ENCODE measurements at regions not wholly inside any gene's neighbourhood (a gene's known extent, or its start where the extent isn't known, plus 50 kb on each side); places are given as distances from the start of the nearest gene placed in this dataset.
A peak's percentile ranks its signal among the peaks of the same experiment; 100 is the strongest.
"Not testable (repeated sequence)": the region's sequence is repeated elsewhere in the genome, so short reads cannot be mapped to it uniquely, and the experiment has no call there.

GRCh38 chr16:29226782-29227181 is 179.7 kb downstream of the NPIPB11 start:
- Mint-ChIP-seq H3K9me3 (no peaks in the 10 kb centered on the region), H3K27me3 (ENCODE audit: low read depth) (no peaks in the 10 kb centered on the region), H3K4me1 (peaks cover 16% of the 10 kb centered on the region), H3K27ac (ENCODE audit: unreplicated experiment) (no peak overlapping the region), H3K4me3 (no peak overlapping the region), H3K36me3 (ENCODE audit: low read depth) (no peaks in the 10 kb centered on the region)
- no peak for DNase-seq (ENCODE audit: low read depth, low spot score)
- TF ChIP-seq, protein P1, sequence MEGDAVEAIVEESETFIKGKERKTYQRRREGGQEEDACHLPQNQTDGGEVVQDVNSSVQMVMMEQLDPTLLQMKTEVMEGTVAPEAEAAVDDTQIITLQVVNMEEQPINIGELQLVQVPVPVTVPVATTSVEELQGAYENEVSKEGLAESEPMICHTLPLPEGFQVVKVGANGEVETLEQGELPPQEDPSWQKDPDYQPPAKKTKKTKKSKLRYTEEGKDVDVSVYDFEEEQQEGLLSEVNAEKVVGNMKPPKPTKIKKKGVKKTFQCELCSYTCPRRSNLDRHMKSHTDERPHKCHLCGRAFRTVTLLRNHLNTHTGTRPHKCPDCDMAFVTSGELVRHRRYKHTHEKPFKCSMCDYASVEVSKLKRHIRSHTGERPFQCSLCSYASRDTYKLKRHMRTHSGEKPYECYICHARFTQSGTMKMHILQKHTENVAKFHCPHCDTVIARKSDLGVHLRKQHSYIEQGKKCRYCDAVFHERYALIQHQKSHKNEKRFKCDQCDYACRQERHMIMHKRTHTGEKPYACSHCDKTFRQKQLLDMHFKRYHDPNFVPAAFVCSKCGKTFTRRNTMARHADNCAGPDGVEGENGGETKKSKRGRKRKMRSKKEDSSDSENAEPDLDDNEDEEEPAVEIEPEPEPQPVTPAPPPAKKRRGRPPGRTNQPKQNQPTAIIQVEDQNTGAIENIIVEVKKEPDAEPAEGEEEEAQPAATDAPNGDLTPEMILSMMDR (conservative IDR thresholded peaks at IDR 0.05), result no peak

- H3K27ac Mint-ChIP-seq (ENCODE audit: unreplicated experiment), result not testable (repeated sequence)
Measured at GRCh38 chr16:29224675-29225074, 181.8 kb downstream of the NPIPB11 start.

DNA sequence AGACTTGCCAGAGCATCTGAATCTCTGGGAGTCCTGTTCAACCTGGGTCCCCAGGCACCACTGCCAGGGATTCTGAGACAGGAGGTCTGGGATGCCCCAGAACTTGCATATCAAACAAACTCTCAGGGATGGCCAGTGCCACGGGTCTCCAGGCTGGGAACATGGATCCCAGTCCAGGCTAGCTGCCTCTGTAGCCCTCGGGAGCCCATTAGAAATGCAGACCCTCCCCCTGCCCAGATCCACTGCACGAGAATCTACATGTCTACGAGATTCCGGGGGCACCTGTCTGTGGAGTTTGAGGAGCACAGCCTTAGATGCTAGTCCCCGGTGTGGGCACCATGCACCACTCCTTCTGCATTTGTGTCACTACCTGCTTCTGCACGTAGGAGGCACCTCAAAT is 183.9 kb downstream of the NPIPB11 start:
- not testable (repeated sequence) for DNase-seq (ENCODE audit: low read depth, low spot score); H3K4me3 Mint-ChIP-seq; H3K27ac Mint-ChIP-seq (ENCODE audit: unreplicated experiment); H3K36me3 Mint-ChIP-seq (ENCODE audit: low read depth); H3K9me3 Mint-ChIP-seq; H3K27me3 Mint-ChIP-seq (ENCODE audit: low read depth)
- H3K4me1 Mint-ChIP-seq, result peaks cover 15% of the 10 kb centered on the region

More at GRCh38 chr16:29224675-29225074, 181.8 kb downstream of the NPIPB11 start:
- not testable (repeated sequence) for H3K4me3 Mint-ChIP-seq; DNase-seq (ENCODE audit: low read depth, low spot score); H3K27me3 Mint-ChIP-seq (ENCODE audit: low read depth); H3K36me3 Mint-ChIP-seq (ENCODE audit: low read depth); H3K9me3 Mint-ChIP-seq
- peaks cover 14% of the 10 kb centered on the region for H3K4me1 Mint-ChIP-seq

DNA sequence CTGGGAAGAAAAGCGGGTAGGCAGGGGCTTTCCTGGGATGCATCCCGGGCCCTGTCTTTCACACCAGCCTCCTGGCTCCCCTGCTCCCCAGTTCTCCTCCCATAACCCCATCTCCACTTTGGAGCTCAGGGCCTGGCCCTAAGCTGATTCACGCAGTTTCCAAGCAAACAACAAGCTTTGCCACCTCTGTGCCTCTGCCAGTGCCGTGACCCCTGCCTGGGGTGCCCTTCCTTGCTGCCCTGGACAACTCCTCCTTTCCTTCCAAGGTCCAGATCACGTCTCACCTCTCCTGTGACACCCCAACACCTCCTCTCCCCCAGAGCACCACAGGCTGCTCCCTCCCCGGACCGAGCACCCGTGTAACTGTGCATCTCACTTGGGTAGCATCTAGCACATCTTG is 184.5 kb downstream of the NPIPB11 start:
- H3K4me3 Mint-ChIP-seq; H3K27me3 Mint-ChIP-seq (ENCODE audit: low read depth); DNase-seq (ENCODE audit: low read depth, low spot score); H3K36me3 Mint-ChIP-seq (ENCODE audit: low read depth); H3K9me3 Mint-ChIP-seq: not testable (repeated sequence)
- Mint-ChIP-seq H3K4me1 (peaks cover 15% of the 10 kb centered on the region), H3K27ac (ENCODE audit: unreplicated experiment) (peak overlapping the region; percentile 94)

GRCh38 chr16:29221281-29221955 is 185.1 kb downstream of the NPIPB11 start:
- not testable (repeated sequence) for H3K9me3 Mint-ChIP-seq; H3K36me3 Mint-ChIP-seq (ENCODE audit: low read depth); H3K27me3 Mint-ChIP-seq (ENCODE audit: low read depth); DNase-seq (ENCODE audit: low read depth, low spot score); H3K4me3 Mint-ChIP-seq; H3K27ac Mint-ChIP-seq (ENCODE audit: unreplicated experiment)
- H3K4me1 Mint-ChIP-seq, result peaks cover 15% of the 10 kb centered on the region

- not testable (repeated sequence) for H3K27me3 Mint-ChIP-seq (ENCODE audit: low read depth); H3K36me3 Mint-ChIP-seq (ENCODE audit: low read depth); H3K4me3 Mint-ChIP-seq; DNase-seq (ENCODE audit: low read depth, low spot score); H3K9me3 Mint-ChIP-seq
- H3K4me1 Mint-ChIP-seq, result peaks cover 15% of the 10 kb centered on the region
- peak overlapping the region; percentile 86 for H3K27ac Mint-ChIP-seq (ENCODE audit: unreplicated experiment)
Measured at GRCh38 chr16:29220647-29221191, 185.8 kb downstream of the NPIPB11 start.

DNA sequence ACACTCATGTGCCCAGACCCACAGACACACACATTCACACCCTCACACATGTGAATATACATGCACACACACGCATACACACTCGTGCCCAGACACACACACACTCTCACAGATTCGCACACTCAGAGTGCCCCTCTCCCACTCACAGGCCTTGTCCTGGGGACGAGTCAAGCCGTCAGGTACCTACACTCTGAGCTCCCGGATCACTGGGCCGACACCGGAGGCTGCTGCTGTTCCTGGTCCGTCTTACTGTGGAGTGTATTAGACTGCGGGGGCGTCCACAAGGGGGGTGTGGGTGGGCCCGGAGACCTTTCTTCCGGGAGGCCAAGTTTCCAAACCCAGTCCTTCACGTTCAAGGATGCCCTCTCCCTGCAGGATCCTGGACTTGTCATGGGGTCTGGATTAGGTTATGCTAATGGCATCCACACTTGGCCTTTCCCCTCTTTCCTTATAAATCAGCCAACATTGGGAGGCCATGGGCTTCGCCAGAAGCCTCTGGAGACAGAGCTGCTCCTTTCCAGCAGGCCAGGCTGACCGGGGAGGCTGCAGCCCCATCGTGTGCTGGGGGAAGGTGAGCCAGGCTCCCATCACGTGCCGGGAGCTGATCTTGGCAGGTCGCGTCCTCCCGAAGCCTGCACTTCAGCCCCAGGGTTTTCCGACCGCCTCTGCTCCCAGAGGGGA is 186.4 kb downstream of the NPIPB11 start:
- DNase-seq (ENCODE audit: low read depth, low spot score); H3K9me3 Mint-ChIP-seq; H3K27me3 Mint-ChIP-seq (ENCODE audit: low read depth); H3K27ac Mint-ChIP-seq (ENCODE audit: unreplicated experiment); H3K36me3 Mint-ChIP-seq (ENCODE audit: low read depth); H3K4me3 Mint-ChIP-seq: not testable (repeated sequence)
- peaks cover 15% of the 10 kb centered on the region for H3K4me1 Mint-ChIP-seq

DNA sequence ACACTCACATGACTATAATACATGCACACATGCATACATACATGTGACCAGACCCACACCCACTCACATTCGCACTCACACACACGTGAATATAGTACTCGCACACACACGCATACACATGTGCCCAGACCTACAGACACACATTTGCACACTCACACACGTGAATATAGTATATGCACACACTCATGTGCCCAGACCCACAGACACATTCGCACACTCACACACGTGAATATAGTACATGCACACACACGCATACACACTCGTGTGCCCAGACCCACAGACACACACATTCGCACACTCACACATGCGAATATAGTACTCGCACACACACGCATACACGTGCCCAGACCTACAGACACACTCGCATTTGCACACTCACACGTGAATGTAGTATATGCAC is 186.9 kb downstream of the NPIPB11 start:
- peaks cover 15% of the 10 kb centered on the region for H3K4me1 Mint-ChIP-seq
- not testable (repeated sequence) for H3K4me3 Mint-ChIP-seq; H3K36me3 Mint-ChIP-seq (ENCODE audit: low read depth); H3K9me3 Mint-ChIP-seq; H3K27ac Mint-ChIP-seq (ENCODE audit: unreplicated experiment); H3K27me3 Mint-ChIP-seq (ENCODE audit: low read depth); DNase-seq (ENCODE audit: low read depth, low spot score)

- not testable (repeated sequence) for H3K27me3 Mint-ChIP-seq (ENCODE audit: low read depth); DNase-seq (ENCODE audit: low read depth, low spot score); H3K36me3 Mint-ChIP-seq (ENCODE audit: low read depth); H3K4me3 Mint-ChIP-seq; H3K27ac Mint-ChIP-seq (ENCODE audit: unreplicated experiment); H3K9me3 Mint-ChIP-seq
- H3K4me1 Mint-ChIP-seq, result peaks cover 15% of the 10 kb centered on the region
Measured at GRCh38 chr16:29218649-29219048, 187.9 kb downstream of the NPIPB11 start.

DNA sequence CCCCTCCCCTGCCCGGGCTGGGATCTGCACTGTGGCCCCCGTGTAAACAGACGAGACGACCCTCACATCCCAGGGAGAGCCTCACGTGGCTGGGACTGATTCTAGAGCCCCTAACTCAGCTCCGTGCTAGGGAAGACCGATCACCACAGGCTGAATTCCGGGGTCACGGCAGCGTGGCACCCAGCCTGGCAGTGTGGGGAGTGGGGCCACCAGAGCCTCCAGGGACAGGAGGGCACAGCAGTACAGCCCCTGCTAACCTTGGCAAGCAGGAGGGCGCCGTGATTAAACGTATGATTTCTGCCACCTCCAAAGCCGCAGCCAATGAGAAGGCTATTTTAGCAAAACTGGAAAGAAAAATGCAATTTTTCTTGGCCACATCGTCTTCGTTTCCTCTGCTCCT is 188.3 kb downstream of the NPIPB11 start:
- peaks cover 15% of the 10 kb centered on the region for H3K4me1 Mint-ChIP-seq
- not testable (repeated sequence) for H3K27me3 Mint-ChIP-seq (ENCODE audit: low read depth); DNase-seq (ENCODE audit: low read depth, low spot score); H3K27ac Mint-ChIP-seq (ENCODE audit: unreplicated experiment); H3K36me3 Mint-ChIP-seq (ENCODE audit: low read depth); H3K9me3 Mint-ChIP-seq; H3K4me3 Mint-ChIP-seq

GRCh38 chr16:29217752-29218126 is 188.8 kb downstream of the NPIPB11 start:
- not testable (repeated sequence) for H3K36me3 Mint-ChIP-seq (ENCODE audit: low read depth); DNase-seq (ENCODE audit: low read depth, low spot score); H3K27ac Mint-ChIP-seq (ENCODE audit: unreplicated experiment); H3K27me3 Mint-ChIP-seq (ENCODE audit: low read depth); H3K4me3 Mint-ChIP-seq; H3K9me3 Mint-ChIP-seq
- H3K4me1 Mint-ChIP-seq, result peaks cover 15% of the 10 kb centered on the region

- not testable (repeated sequence) for DNase-seq (ENCODE audit: low read depth, low spot score); H3K27me3 Mint-ChIP-seq (ENCODE audit: low read depth); H3K9me3 Mint-ChIP-seq; H3K36me3 Mint-ChIP-seq (ENCODE audit: low read depth); H3K4me3 Mint-ChIP-seq; H3K27ac Mint-ChIP-seq (ENCODE audit: unreplicated experiment)
- peaks cover 15% of the 10 kb centered on the region for H3K4me1 Mint-ChIP-seq
Measured at GRCh38 chr16:29217104-29217751, 189.3 kb downstream of the NPIPB11 start.

Measured in neural crest cell (in vitro differentiated cells).